ENCODE measurements at regions not wholly inside any gene's neighbourhood (a gene's known extent, or its start where the extent isn't known, plus 50 kb on each side); places are given as distances from the start of the nearest gene placed in this dataset.

GRCh38 chrX:20530406-20530921 is 263.8 kb upstream of the RPS6KA3 start:
- TF ChIP-seq CTCF (IDR thresholded peaks at IDR 0.05 in 2 of 3, conservative IDR thresholded peaks at IDR 0.05 in 1 of 3; ENCODE audit: borderline replicate concordance in 1 of 3, insufficient read depth in 1 of 3, low read depth in 2 of 3, low read length in 2 of 3) = peak; percentile 39 to 67 (median 51); a peak in 5 of 6 replicates
- no peak for TF ChIP-seq EZH2 (IDR thresholded peaks at IDR 0.05)
- no peak for TF ChIP-seq JUND (IDR thresholded peaks at IDR 0.05)
- no peak for TF ChIP-seq MAX (IDR thresholded peaks at IDR 0.05)
- peak; percentile 72 for TF ChIP-seq RAD21 (IDR thresholded peaks at IDR 0.05; ENCODE audit: low read depth)
- no peak for TF ChIP-seq YY1 (IDR thresholded peaks at IDR 0.05; ENCODE audit: extremely low read depth, insufficient replicate concordance, low read depth, low read length)
- TF ChIP-seq REST (IDR thresholded peaks at IDR 0.05; ENCODE audit: low read depth) = no peak
- no peak for TF ChIP-seq ZFX (IDR thresholded peaks at IDR 0.05)
- no peak for TF ChIP-seq SRF (IDR thresholded peaks at IDR 0.05; ENCODE audit: low read depth)
- no peak for TF ChIP-seq POLR2AphosphoS5 (IDR thresholded peaks at IDR 0.05; ENCODE audit: low read depth, low read length)
- no peak for TF ChIP-seq SIN3A (IDR thresholded peaks at IDR 0.05; ENCODE audit: low read depth)
- TF ChIP-seq POLR2A (IDR thresholded peaks at IDR 0.05; ENCODE audit: borderline replicate concordance, extremely low read depth, insufficient read depth, insufficient read length) = no peak
- no peak for TF ChIP-seq EZH2phosphoT487 (IDR thresholded peaks at IDR 0.05; ENCODE audit: borderline replicate concordance)
- TF ChIP-seq ATF3 (IDR thresholded peaks at IDR 0.05) = no peak
